Kidney (tissue), 13 donors: ENCODE measurements at regions not wholly inside any gene's neighbourhood (a gene's known extent, or its start where the extent isn't known, plus 50 kb on each side); places are given as distances from the start of the nearest gene placed in this dataset.

Experiments
- DNase-seq, 5 donors: peaks; one replicate each; pipeline ENCODE4 v3.0.0-alpha.2; 2013 to 2020
- FAIRE-seq: peaks from 2 replicates; lab custom pipeline; 2012; peaks lifted over from hg19 to GRCh38; lab: Jason Lieb, UNC
- H3K27ac ChIP-seq, 2 donors: one replicate each; pipeline ENCODE4 v1.7.0; 2013; ENCODE audit warnings: low read depth in 2 of 2, low read length in 2 of 2, inconsistent platforms in 1 of 2
- H3K27me3 ChIP-seq: one replicate; pipeline ENCODE4 v1.7.1; 2013; ENCODE audit warnings: low read length, inconsistent platforms; ENCODE audit not compliant: control insufficient read depth, insufficient read depth
- H3K36me3 ChIP-seq, 3 donors: one replicate each; pipeline versions ENCODE4 v1.7.0 to v1.7.1; 2013; ENCODE audit warnings: low read length in 3 of 3, control low read depth in 1 of 3, inconsistent platforms in 1 of 3; ENCODE audit not compliant: insufficient read depth in 3 of 3, control insufficient read depth in 2 of 3
- H3K4me1 ChIP-seq, 3 donors: one replicate each; pipeline versions ENCODE4 v1.7.0 to v1.7.1; 2013; ENCODE audit warnings: low read length in 3 of 3, inconsistent platforms in 1 of 3, low read depth in 1 of 3; ENCODE audit not compliant: control insufficient read depth in 2 of 3, insufficient read depth in 2 of 3
- H3K4me3 ChIP-seq, 3 donors: one replicate each; pipeline versions ENCODE4 v1.7.0 to v1.8.1; 2013; ENCODE audit warnings: low read length in 3 of 3, control low read depth in 1 of 3, inconsistent platforms in 1 of 3
- H3K9ac ChIP-seq, 3 donors: one replicate each; pipeline versions ENCODE4 v1.7.0 to v1.7.1; 2013; ENCODE audit warnings: low read length in 3 of 3, control low read depth in 1 of 3, inconsistent platforms in 1 of 3
- H3K9me3 ChIP-seq, 3 donors: one replicate each; pipeline versions ENCODE4 v1.7.0 to v1.7.1; 2013; ENCODE audit warnings: low read length in 3 of 3, control low read depth in 1 of 3, inconsistent platforms in 1 of 3; ENCODE audit not compliant: control insufficient read depth in 2 of 3, insufficient read depth in 1 of 3
- intact Hi-C: fragments of 100-400 bp; cut with DNase I; formaldehyde crosslinking; loops from one replicate; pipeline ENCODE4 v1.11.1; 2022
- TF ChIP-seq, protein P1 (sequence below): IDR thresholded peaks from 3 replicates; pipeline ENCODE4 v1.5.1; 2012; ENCODE audit warnings: mild to moderate bottlenecking, moderate library complexity, borderline replicate concordance; ENCODE audit not compliant: insufficient read depth; ENCODE audit errors: extremely low read depth
- donor health status: control.
- donor health status: control.
- donor health status: control.
- donor health status: control.
- donor health status: control.
- donor health status: DM: yes; HTN: yes; CAD: no.
- donor health status: Normal renal cell carcinoma (clear cell type).

DNA sequence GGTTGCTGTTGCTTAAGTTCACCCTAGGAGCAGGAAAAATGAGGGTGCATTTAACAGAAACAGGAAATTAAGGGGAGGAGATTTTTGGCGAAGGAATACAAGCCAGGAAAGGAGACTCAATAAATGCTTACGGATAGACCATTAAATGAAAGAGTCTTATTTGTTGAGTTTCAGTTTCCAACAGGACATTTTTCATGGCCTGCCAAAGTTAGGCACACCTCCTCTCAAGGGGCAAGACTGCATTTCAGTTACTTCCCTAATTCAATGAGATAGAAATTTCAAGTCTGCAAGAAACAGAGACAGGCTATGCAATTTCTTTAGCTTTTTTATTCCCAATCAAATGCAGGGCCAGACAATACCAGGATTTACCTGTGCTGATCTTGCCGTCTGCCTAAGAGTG lies 394.7 kb upstream of the KLHL29 start:
- H3K4me1 ChIP-seq = no peaks in the 10 kb centered on the region
- H3K27ac ChIP-seq = no peak overlapping the region
- no peak for DNase-seq
- no peaks in the 10 kb centered on the region for H3K9me3 ChIP-seq
- H3K36me3 ChIP-seq = no peaks in the 10 kb centered on the region
- H3K4me3 ChIP-seq = no peak overlapping the region
- no peak overlapping the region for H3K9ac ChIP-seq
- no peak for FAIRE-seq
- H3K27me3 ChIP-seq = no peaks in the 10 kb centered on the region
- TF ChIP-seq, protein P1, sequence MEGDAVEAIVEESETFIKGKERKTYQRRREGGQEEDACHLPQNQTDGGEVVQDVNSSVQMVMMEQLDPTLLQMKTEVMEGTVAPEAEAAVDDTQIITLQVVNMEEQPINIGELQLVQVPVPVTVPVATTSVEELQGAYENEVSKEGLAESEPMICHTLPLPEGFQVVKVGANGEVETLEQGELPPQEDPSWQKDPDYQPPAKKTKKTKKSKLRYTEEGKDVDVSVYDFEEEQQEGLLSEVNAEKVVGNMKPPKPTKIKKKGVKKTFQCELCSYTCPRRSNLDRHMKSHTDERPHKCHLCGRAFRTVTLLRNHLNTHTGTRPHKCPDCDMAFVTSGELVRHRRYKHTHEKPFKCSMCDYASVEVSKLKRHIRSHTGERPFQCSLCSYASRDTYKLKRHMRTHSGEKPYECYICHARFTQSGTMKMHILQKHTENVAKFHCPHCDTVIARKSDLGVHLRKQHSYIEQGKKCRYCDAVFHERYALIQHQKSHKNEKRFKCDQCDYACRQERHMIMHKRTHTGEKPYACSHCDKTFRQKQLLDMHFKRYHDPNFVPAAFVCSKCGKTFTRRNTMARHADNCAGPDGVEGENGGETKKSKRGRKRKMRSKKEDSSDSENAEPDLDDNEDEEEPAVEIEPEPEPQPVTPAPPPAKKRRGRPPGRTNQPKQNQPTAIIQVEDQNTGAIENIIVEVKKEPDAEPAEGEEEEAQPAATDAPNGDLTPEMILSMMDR = no peak
- intact Hi-C loops = no loop called here

DNA sequence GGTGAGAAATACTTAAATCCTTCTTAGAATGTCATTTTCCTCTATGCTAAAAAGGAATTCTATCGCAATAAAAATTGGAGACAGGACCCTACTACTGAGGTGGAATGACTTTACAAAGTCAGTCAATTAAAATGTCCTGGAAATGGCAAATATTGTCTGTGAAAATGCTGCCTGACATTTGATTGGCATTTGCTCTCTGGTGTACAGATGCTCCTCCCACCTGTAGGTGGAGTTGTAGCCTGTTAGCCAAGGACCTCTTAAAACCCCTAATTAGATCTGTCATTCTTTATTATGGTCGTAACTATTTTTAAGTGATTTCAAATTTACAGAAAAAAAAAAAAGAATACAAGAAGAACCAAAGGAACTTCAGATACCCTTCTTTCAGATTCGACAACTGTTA lies 393.1 kb upstream of the KLHL29 start:
- intact Hi-C loops = no loop called here
- Histone ChIP-seq H3K9me3 (no peaks in the 10 kb centered on the region), H3K4me3 (no peak overlapping the region), H3K4me1 (no peaks in the 10 kb centered on the region), H3K27me3 (no peaks in the 10 kb centered on the region), H3K27ac (no peak overlapping the region), H3K9ac (no peak overlapping the region), H3K36me3 (no peaks in the 10 kb centered on the region)
- FAIRE-seq = no peak
- DNase-seq = no peak
- TF ChIP-seq, protein P1 = no peak

DNA sequence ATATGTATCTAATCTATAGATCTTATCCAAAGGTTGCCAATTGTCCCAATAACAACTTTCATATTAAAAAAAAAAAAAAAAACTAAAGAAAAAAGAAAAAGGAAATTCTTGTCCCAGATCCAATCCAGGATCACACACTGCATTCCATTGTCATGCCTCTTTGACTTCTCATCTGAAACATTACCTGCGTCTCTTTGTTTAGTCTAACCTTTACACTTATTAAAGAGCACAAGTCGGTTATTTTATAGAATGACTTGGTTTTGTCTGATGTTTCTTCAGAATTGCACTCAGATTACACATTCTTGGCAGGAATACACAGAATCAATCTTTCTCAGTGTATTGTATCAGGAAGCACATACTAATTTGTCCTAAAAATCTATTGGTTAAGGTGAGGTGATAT lies 392.5 kb upstream of the KLHL29 start:
- TF ChIP-seq, protein P1 = no peak
- FAIRE-seq (no peak), DNase-seq (no peak)

DNA sequence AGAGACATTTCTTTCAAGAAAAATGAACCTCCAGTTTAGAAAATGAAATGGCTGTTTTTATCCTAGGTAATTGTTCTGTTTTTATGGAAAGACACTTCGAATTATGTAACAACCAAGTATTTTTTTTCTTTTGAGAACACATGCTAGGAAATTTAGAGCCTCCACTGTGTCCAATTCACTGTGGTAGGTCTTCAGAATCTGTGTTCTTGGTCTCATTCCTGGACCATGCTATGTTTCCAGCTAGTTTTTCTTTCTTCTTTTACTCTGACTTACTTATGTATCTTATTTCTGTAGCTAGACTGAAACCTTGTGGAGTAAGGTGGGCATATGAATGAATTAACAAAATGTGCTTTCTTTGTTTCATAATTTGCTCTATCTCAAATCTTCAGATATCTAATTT lies 391.7 kb upstream of the KLHL29 start:
- TF ChIP-seq, protein P1 = no peak
- H3K9me3 ChIP-seq = no peaks in the 10 kb centered on the region
- H3K27me3 ChIP-seq = no peaks in the 10 kb centered on the region
- intact Hi-C loops = no loop called here
- no peaks in the 10 kb centered on the region for H3K4me1 ChIP-seq
- H3K4me3 ChIP-seq = no peak overlapping the region
- FAIRE-seq (no peak), DNase-seq (no peak)
- H3K36me3 ChIP-seq = no peaks in the 10 kb centered on the region
- H3K27ac ChIP-seq = no peak overlapping the region
- H3K9ac ChIP-seq = no peak overlapping the region

More for the DNA sequence above, 392.5 kb upstream of the KLHL29 start:
- Histone ChIP-seq H3K9me3 (no peaks in the 10 kb centered on the region), H3K27ac (no peak overlapping the region), H3K36me3 (no peaks in the 10 kb centered on the region), H3K27me3 (no peaks in the 10 kb centered on the region), H3K4me3 (no peak overlapping the region), H3K4me1 (no peaks in the 10 kb centered on the region), H3K9ac (no peak overlapping the region)
- intact Hi-C loops = no loop called here
